Right lung (tissue), 2 donors: ENCODE measurements at regions not wholly inside any gene's neighbourhood (a gene's known extent, or its start where the extent isn't known, plus 50 kb on each side); places are given as distances from the start of the nearest gene placed in this dataset.
"Not testable (repeated sequence)": the region's sequence is repeated elsewhere in the genome, so short reads cannot be mapped to it uniquely, and the experiment has no call there.

Experiments used
- DNase-seq, 2 donors: peaks; one replicate each; pipeline ENCODE4 v3.0.0-alpha.2; 2013

- peak; percentile 31 to 47 for DNase-seq
Measured at GRCh38 chr13:86425170-86425815, 626.1 kb upstream of the SLITRK6 start.

GRCh38 chr13:86426437-86426836 is 627.2 kb upstream of the SLITRK6 start:
- no peak for DNase-seq

- DNase-seq, result peak in 1 of 2 donors; percentile 31
Measured at GRCh38 chr13:86429756-86430155, 630.5 kb upstream of the SLITRK6 start.

- DNase-seq, result no peak
Measured at GRCh38 chr13:86438034-86438433, 638.8 kb upstream of the SLITRK6 start.

- DNase-seq, result no peak
Measured at GRCh38 chr13:86445206-86445605, 646.0 kb upstream of the SLITRK6 start.

- no peak for DNase-seq
Measured at GRCh38 chr13:86445672-86446071, 646.5 kb upstream of the SLITRK6 start.

GRCh38 chr13:86446311-86446710 is 647.1 kb upstream of the SLITRK6 start:
- DNase-seq, result no peak

- no peak for DNase-seq
Measured at GRCh38 chr13:86447479-86447878, 648.3 kb upstream of the SLITRK6 start.

- no peak for DNase-seq
Measured at GRCh38 chr13:86462011-86462410, 662.8 kb upstream of the SLITRK6 start.

- no peak for DNase-seq
Measured at GRCh38 chr13:86464193-86464592, 665.0 kb upstream of the SLITRK6 start.

GRCh38 chr13:86474971-86475370 is 675.8 kb upstream of the SLITRK6 start:
- no peak for DNase-seq

- no peak for DNase-seq
Measured at GRCh38 chr13:86476656-86477055, 677.4 kb upstream of the SLITRK6 start.

GRCh38 chr13:86486582-86486981 is 687.4 kb upstream of the SLITRK6 start:
- DNase-seq, result no peak

- no peak for DNase-seq
Measured at GRCh38 chr13:86491121-86491520, 691.9 kb upstream of the SLITRK6 start.

- DNase-seq, result not testable (repeated sequence)
Measured at GRCh38 chr13:86501931-86502330, 702.7 kb upstream of the SLITRK6 start.

- no peak for DNase-seq
Measured at GRCh38 chr13:86510792-86511191, 711.6 kb upstream of the SLITRK6 start.

GRCh38 chr13:86541461-86541860 is 742.2 kb upstream of the SLITRK6 start:
- DNase-seq, result no peak

GRCh38 chr13:86554066-86554465 is 754.8 kb upstream of the SLITRK6 start:
- DNase-seq, result no peak

GRCh38 chr13:86559901-86560300 is 760.7 kb upstream of the SLITRK6 start:
- no peak for DNase-seq

GRCh38 chr13:86562866-86563265 is 763.6 kb upstream of the SLITRK6 start:
- DNase-seq, result no peak

- DNase-seq, result no peak
Measured at GRCh38 chr13:86563308-86563707, 764.1 kb upstream of the SLITRK6 start.

GRCh38 chr13:86567119-86567518 is 767.9 kb upstream of the SLITRK6 start:
- DNase-seq, result no peak

GRCh38 chr13:86569119-86569518 is 769.9 kb upstream of the SLITRK6 start:
- DNase-seq, result no peak

- no peak for DNase-seq
Measured at GRCh38 chr13:86569974-86570373, 770.8 kb upstream of the SLITRK6 start.
